ENCODE measurements at regions not wholly inside any gene's neighbourhood (a gene's known extent, or its start where the extent isn't known, plus 50 kb on each side); places are given as distances from the start of the nearest gene placed in this dataset.

DNA sequence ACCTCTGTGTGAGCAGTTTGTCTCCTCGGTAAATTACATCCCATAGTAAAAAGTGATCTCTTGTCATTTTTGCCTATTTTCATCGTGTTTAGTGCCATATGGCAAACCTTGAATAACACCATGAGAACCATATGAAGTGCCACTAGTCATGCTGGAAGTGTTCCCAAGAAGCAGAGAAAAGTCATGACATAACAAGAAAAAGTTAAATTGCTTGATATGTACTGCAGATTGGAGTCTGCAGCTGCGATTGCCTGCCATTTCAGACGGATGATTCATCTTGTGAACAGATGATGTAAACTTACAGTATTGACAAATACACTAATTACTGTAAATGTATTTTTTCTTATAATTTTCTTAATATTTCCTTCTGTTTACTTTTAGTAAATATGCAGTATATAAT is 846.7 kb downstream of the BCL11A start:
- no peak for DNase-seq

DNA sequence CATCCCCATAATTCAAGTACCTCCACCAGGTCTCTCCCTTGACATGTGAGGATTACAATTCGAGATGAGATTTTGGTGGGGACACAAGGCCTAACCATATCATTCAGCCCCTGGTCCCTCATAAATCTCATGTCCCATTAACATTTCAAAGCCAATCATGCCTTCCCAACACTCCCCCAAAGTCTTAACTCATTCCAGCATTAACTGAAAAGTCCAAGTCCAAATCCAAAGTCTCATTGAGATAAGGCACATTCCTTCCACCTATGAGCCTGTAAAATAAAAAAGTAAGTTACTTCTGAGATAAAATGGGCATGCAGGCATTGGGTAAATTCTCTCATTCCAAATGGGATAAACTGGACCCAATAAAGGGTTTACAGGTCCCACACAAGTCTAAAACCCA is 849.7 kb downstream of the BCL11A start:
- DNase-seq: no peak

DNA sequence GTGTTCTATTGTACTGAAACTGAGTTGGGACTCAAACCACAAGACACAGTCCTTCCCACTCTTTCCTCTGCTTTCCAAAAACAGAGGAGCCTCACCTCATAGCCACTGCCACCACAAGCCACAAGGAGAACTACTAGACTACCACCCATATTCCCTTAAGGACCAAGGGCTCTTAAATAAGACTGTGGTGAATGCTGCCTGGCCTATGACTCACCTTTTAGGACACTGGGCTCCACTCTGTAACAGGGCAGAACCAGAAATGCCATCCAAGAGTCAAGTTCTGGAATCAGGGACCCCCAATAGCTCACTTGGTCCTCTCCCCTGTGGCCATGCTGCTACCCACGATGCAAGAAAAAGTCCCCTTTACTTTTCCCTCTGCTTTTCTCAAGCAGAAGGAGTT is 851.4 kb downstream of the BCL11A start:
- no peak for DNase-seq

DNA sequence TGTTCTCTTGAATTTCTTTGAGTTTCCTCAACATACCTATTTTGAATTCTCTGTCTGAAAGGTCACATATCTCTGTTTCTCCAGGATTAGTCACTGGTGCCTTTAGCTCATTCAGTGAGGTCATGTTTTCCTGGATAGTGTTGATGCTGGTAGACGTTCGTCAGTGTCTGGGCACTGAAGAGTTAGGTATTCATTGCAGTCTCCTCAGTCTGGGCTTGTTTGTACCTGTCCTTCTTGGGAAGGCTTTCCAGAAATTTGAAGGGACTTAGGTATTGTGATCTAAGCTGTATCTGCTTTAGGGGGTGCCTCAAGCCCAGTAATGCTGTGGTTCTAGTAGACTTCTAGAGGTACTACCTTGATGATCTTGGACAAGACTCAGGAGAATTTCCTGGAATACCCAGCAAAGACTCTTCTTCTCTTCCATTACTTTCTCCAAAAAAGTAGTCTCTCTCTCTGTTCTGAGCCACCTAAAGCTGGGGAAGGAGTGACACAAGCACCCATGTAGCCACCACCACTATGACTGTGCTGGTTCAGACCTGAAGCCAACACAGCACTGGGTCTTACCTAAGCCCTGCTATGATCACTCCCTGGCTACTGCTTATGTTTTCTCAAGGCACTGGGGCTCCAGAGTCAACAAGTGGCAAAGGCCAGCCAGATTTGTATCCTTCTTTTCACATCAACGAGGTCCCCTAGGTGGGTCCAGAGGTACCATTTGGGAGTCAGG is 852.0 kb downstream of the BCL11A start:
- DNase-seq: no peak

DNA sequence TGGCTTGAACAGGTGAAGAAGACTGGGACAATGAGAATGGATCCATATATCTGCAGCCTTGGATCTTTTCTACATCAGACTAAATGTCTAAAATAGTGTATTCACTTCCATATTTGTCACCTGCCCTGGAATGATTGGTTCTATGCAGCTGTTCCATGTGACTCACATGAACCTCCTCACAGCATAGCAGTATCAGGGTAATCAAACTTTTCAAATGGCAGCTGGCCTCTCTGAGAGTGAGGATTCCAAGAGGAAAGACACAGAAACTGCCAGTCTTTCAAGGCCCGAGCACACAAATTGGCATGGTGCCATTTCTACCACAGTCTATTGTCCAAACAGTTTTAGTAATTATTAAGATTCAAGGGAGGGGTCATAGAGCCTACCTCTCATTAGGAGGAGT is 859.3 kb downstream of the BCL11A start:
- DNase-seq: no peak

DNA sequence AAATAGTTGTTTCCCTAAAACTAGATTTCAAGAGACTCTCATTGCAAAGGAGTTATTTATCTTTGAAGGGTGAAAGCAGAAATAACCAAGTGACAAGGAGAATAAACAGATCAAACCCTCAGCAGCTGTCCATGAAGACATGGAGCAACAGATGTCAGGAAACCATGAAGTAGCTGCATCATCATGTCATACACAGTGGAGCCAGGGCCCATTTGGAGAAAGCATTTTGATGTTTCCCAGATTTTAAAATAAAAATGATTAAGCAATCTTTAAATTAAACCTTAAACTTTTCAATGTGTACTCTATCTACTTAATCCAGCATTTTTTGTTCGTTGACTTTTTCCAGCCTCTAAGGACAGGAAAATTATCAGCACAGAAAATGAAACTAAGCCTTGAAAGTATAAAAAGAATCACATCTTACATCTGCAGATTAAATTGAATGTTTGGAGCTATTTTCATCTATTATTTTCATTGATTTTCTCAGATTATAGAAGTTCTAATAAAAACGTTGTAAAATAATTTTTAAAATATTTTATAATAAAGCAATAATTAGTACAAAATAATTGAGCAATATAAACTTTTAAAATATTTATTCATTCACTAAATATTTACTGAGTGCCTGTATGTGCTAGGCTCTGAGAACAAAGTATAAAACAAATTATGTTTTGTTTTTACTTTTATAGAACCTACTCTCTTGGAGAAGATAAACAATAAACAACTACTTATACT is 860.1 kb downstream of the BCL11A start:
- no peak for DNase-seq

DNA sequence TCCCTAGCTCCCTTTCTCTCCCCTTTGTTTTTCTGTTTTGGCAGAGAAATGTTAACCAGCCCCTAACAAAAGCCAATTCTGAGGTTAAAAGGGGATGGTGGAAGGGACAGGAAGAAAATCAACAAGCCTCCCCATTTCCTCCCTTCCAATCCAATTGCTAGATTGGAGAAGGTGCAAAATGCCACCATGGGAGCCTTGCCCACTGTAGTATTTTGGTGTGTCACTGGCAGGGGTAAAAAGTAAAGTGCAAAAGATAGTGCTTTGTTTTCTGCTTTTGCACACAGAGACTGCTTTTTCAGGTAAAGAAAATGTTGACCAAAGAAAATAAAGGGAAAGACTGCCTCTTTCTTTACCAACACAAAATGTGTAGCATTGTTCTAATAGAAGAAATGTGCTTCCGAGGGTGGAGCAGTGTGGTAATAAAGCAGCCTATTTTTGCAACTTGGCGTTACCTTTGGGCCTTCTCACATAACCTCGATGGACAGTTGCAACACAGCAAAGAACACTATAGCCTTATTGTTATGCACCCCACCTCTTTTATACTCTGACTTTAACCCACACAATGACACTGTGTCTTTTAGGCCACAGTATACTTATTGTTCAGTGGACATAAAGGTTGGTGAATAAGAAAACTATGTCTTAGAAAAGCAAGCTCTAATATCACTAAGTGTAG is 861.8 kb downstream of the BCL11A start:
- DNase-seq: no peak

DNA sequence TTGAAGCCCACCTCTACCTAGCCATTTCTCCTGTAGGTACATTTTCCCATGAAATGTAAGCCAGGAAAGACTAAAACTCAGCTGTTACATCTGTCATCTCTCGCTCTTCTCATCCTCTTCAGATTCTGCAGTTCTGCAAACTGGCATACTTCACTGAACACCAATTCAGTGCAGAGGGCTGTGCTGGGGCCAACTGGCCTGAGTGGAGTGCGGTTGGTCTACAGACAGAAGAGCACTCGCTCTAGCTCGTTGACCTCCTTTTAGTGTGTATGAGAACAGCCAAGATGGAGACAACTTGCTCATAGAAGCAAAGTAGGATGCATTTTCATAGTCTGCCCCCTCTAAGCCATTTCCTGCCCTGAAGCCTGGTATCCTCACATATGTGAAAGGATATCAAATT is 862.6 kb downstream of the BCL11A start:
- DNase-seq: no peak

DNA sequence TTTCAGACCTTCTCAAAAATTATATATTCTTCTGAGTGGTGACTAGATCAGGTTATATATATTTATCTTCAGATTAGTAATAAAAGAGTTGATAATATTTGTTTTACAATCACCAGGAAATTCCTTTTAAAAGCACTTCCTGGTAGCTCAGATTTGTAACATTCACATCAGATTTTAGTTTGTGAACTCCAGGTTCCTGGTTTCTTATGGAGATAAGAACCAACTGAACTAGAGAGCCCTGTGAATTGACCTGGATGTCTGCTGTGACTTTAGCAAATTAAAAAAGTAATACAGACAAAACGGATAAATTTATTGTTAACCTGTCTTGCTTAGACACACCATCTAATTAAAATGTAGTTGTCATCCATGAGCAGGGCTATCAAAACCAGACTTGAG is 868.7 kb downstream of the BCL11A start:
- DNase-seq: no peak

DNA sequence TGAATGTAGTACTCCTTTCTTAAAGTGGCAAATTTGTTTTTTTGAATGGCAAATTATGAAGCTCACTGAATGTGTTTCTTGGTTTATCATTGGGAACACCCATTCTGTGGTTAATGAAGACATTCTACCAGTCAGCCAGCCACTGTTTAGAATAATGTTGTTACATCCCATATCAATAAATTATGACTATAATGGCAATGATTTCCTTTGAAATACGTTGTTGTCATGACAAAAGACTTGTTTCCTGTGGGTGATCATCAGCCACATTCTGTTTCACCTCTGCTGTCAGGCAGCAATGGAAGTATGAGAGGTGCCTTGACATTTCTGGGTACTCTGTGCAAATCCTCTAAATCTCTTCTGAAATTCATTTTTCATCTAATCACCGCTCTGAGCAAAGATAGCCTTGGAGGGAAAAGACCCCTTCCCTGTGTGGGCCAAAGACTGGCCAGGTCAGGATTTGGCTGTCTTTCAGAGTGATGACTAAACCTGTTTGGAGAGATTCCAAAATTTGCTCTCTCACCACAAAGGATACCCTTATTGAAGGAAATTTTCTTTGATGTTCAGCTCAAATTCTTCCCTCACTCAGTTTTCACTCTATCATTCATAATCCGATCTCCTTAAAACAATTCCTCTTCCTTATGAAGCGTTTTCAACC is 869.2 kb downstream of the BCL11A start:
- no peak for DNase-seq

DNA sequence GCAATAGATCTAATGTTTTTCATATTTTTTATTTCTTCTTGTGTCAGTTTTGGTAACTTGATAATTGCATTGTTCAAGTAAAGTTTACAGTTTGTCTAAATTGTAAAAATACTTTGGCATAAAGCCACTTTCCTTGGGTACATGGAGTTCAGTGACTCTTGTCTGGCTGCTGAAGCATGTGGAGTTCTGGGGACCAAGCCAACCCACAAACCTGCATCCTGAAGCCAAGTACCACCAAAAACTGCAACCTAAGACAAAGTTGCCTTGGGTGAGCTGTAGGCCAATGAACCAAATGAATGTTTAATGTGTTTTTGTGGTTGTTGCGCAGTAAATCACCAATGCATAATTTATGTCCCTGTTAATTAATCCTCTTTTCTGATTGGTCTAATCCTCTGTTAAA is 872.6 kb downstream of the BCL11A start:
- no peak for DNase-seq

DNA sequence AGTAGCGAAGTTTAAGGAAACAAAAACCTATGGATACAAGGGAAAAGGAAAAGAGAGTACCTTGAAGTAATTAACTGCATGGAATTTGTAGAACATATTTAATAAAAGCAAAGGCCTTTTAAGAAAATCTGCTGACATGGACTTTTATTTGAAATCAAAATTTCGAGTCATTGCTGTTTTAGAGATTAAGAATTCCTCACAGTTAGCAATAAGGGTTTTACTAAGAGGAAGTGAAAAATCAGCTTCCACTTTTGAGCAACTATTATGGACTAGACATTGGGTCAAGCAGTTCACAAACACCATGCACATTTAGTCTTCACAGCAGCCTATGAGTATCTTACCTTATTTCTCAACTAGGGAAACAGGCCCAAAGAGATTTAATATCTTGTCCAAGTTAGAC is 876.3 kb downstream of the BCL11A start:
- no peak for DNase-seq

DNA sequence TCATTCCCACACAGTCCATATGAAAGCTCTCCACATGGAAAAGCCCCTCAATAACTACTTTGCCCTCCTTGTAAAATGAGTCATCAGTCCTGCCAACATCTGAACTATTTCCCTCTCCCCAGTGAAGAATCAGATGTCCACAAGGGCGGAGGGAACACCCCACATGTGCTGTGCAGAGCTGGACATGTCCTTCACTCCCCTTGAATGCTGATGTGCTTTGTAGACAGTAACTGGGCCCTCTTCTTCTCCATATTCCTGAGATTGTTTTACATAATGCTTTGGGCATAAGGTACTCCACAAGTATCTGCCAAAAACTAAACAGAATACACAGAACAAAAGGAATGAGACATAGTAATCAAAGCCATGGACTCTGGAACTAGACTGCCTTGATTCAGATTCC is 879.4 kb downstream of the BCL11A start:
- no peak for DNase-seq

DNA sequence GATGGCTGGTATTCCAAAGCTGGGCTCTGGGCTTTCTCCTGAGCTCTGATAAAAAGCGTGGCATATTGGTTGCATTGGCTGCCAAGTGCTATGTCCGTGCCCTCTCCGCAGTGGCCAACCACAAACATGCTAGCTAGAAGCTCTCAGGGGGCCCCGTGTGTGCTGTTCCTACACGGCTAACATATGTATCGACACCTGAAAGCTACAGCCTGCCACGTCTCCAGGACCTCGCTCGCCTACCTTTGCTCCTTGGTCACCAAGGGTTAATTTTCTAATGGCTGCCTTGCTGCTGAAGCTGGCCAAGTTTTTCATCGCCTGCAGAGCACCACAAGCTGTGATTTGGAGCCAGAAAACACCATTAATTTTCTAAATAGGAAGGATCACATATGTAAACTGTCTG is 888.4 kb downstream of the BCL11A start:
- no peak for DNase-seq

DNA sequence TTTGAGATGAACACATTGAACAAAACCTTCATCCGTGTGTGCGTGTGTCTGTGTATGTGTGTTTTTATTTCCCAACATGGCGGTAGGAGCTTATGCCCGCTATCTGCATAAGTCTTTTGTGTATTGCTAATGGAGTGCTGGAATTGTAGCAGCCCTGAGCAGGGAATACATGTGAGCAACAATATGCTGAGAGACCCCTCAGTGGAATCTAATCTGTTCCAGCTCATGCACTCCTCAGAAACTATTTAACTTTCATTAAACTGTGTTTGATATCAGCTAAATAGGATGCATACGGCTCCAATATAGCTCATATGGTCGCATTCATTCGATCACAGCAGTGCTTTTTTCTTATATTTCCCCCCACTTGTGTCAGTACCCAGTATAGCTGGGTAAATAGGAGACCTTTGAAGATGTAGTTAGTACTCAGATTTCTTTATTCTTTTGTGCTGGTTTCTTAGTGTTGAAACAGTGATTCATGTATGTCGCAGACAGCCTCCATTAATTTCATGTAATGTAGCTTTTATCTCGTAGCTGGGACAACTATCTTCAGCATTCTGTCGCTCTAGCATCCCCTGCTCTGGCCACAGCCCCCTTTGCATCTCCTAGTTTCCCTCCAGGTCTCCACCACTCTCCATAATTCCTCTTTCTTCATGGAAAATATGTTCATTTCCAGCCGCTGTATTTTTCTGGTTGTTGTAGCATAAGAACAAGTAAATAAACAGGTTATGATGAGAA is 891.2 kb downstream of the BCL11A start:
- no peak for DNase-seq

DNA sequence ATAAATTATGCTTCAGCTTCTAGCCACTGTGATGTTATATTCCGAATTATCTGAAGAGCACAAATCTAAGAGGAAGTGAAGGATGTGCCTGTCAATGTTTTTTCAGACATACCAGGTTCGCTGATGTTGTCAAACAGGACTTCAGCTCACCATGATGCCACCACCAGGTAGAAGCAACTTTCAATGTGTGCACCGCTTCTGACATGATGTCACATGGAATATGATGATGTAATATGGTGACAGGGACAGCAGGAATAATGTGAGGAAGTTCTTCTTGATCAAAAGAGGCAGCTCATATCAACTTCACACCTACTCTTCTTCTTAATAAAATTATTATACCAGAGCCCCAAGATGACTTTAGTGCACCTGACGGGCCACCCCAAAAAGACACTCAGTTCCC is 893.2 kb downstream of the BCL11A start:
- DNase-seq: no peak

DNA sequence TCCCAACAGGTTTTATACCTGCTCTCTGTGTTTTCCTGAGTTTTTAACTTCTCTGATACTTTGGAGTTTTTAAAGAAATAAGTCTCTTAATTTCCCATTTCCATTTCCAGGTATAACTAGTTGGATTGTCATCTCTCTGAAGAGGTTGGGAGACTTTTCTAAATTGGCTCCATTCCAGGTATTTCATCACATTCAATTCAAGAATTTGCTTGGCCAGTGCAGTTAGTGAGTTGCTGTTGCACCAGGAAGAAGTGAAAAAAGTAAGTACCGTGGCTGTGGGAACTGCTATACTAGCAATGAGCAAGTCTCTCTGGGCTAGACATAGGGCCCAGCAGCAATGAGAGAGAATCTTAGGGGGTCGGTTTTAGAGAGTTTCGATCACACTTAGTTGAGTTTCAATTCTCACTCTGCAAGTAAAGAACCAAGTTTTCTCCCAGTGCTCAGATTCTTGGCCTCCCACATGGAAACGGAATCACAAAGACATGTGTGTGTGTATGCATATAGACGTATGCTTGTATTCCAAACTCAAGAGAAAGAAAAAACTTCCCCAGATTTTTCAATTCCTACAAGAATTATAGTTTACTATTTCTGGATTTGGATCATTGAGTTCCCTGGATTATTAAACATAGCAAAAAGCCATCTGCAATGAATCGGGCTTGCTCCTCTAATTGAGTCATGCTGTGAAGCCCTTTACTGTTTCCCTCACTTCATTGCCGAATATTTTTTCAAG is 894.4 kb downstream of the BCL11A start:
- no peak for DNase-seq

DNA sequence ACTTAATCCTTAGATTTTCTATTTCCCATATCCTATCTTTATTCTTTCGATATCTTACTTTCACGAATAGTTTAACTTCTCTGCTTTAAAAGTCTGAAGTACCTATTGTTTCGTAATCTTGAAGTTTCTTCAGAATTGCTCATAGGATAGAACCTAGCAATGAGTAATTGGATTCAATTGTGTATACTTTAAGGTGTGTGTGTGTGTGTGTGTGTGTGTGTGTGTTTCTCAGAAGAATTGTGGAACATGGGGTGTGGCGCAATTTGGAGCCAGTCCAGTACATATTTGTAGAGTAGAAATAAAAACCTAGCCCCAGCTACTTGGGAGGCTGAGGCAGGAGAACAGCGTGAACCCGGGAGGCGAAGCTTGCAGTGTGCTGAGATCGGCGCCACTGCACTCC is 897.6 kb downstream of the BCL11A start:
- DNase-seq: no peak

DNA sequence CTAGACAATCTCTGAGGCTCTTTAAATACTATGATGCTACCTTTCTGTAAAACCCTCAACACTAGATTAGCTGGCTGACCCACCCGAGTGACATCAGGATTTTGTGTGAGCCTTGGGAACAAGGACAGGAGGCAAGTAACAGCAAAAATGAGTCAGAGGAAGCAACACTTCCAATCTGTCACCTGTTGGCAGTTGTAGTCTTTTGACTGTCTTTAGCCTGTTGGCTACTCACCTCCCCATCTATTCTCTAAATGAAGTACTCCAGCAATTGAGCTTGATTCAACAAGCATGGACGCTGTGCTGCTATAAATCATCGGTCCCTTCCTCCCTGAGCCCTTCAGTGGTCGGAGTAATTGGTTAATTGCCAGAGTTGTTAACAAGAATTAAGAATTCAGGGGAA is 898.7 kb downstream of the BCL11A start:
- no peak for DNase-seq

DNA sequence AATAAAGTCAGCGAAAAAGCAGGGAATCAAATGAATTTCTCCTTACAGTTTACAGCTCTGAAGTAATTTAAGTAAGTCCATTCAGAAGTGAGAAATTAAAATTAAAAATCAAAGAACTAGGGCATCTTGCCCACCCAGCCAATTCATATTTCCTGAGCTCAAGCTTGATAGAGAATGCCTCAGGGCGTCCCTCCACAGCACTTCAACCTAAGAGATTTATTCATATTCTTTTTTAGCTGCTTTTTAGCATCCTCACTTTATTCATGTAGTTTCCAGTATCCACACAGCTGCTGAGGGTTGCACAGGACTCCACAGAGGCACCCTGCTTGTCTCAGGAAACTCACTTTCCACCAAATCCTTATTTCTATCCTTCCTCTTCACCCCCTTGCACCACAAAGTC is 900.3 kb downstream of the BCL11A start:
- DNase-seq: no peak

DNA sequence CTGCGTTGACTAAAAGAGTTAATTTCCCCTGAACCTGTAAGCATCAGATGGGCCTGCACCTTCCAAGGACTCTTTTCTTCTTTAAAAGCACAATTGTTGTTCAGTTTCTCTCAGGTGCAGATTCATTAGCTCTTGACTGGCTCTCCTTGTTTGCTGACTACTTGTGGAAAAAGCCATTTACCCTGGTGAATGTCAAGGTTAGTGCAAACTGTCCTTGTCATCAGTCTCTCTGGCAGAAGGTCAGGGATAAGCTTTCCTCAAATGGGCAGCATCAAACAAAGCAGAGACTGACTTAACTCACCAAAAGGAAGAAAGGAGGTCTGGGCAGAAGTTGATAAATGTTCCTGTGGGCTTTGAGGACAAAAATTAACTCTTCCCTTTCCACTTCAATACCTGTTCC is 922.7 kb downstream of the BCL11A start:
- no peak for DNase-seq

DNA sequence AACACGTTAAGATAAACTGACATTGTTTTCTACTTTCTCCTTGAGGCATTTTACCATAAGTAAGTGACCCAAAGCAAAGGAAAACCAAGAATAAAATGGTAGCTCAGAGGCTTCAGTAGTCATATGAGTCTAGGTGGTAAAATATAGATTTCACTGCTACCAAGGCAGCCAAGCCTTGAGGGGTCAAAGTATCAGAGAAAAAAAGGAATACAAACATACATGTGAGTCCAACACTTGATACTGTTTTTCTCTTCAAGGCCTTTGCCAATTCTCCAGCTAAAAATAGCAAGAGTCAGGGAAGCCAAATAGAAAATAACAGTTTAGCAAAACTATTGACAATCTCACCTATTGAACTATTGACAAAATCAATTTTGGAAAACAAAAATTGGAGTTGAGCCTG is 925.9 kb downstream of the BCL11A start:
- no peak for DNase-seq
